Endothelial cell (in vitro differentiated cells): ENCODE measurements at regions not wholly inside any gene's neighbourhood (a gene's known extent, or its start where the extent isn't known, plus 50 kb on each side); places are given as distances from the start of the nearest gene placed in this dataset.

Experiments
- DNase-seq: peaks from one replicate; pipeline ENCODE4 v3.0.0; 2021; ENCODE audit warnings: low spot score
- H3K27ac Mint-ChIP-seq: one replicate; pipeline ENCODE4 v1.8.0; 2021; ENCODE audit warnings: mixed read lengths, inconsistent platforms; ENCODE audit not compliant: unreplicated experiment
- H3K27me3 Mint-ChIP-seq: one replicate; pipeline ENCODE4 v1.8.0; 2021; ENCODE audit warnings: mild to moderate bottlenecking, moderate library complexity, mixed read lengths, inconsistent platforms; ENCODE audit not compliant: unreplicated experiment
- H3K36me3 Mint-ChIP-seq: one replicate; pipeline ENCODE4 v1.8.0; 2021; ENCODE audit warnings: mild to moderate bottlenecking, low read depth, mixed read lengths, inconsistent platforms; ENCODE audit not compliant: unreplicated experiment
- H3K4me1 Mint-ChIP-seq: one replicate; pipeline ENCODE4 v1.8.0; 2021; ENCODE audit warnings: mild to moderate bottlenecking, mixed read lengths, inconsistent platforms; ENCODE audit not compliant: unreplicated experiment
- H3K4me3 Mint-ChIP-seq: one replicate; pipeline ENCODE4 v1.8.0; 2021; ENCODE audit warnings: mild to moderate bottlenecking, mixed read lengths, inconsistent platforms; ENCODE audit not compliant: unreplicated experiment
- H3K9me3 Mint-ChIP-seq: one replicate; pipeline ENCODE4 v1.8.0; 2021; ENCODE audit warnings: mixed read lengths, inconsistent platforms; ENCODE audit not compliant: unreplicated experiment
- CTCF ChIP-seq: fragments of 200-600 bp; sonication (generic); IDR thresholded peaks from one replicate; pipeline ENCODE4 v1.5.0; 2021; ENCODE audit warnings: antibody characterized with exemption; ENCODE audit not compliant: unreplicated experiment

- no peak for TF ChIP-seq CTCF
- Mint-ChIP-seq H3K4me1 (no peaks in the 10 kb centered on the region), H3K4me3 (no peak overlapping the region), H3K27ac (no peak overlapping the region), H3K27me3 (no peaks in the 10 kb centered on the region), H3K9me3 (no peaks in the 10 kb centered on the region), H3K36me3 (no peaks in the 10 kb centered on the region)
- DNase-seq = no peak
Measured at GRCh38 chr2:220705678-220706077, 866.4 kb downstream of the EPHA4 start.

- Mint-ChIP-seq H3K36me3 (no peaks in the 10 kb centered on the region), H3K9me3 (no peaks in the 10 kb centered on the region), H3K27ac (no peak overlapping the region), H3K27me3 (no peaks in the 10 kb centered on the region), H3K4me1 (no peaks in the 10 kb centered on the region), H3K4me3 (no peak overlapping the region)
- no peak for DNase-seq
- no peak for TF ChIP-seq CTCF
Measured at GRCh38 chr2:220707261-220707660, 864.8 kb downstream of the EPHA4 start.

- TF ChIP-seq CTCF = no peak
- H3K9me3 Mint-ChIP-seq = no peaks in the 10 kb centered on the region
- H3K4me1 Mint-ChIP-seq = no peaks in the 10 kb centered on the region
Measured at GRCh38 chr2:220708366-220708765, 863.7 kb downstream of the EPHA4 start.

GRCh38 chr2:220717283-220717682 is 854.8 kb downstream of the EPHA4 start:
- H3K27ac Mint-ChIP-seq = no peak overlapping the region
- H3K36me3 Mint-ChIP-seq = no peaks in the 10 kb centered on the region
- H3K4me1 Mint-ChIP-seq = no peaks in the 10 kb centered on the region
- no peak overlapping the region for H3K4me3 Mint-ChIP-seq
- no peaks in the 10 kb centered on the region for H3K27me3 Mint-ChIP-seq
- no peak for TF ChIP-seq CTCF
- no peaks in the 10 kb centered on the region for H3K9me3 Mint-ChIP-seq
- DNase-seq = no peak

More at GRCh38 chr2:220708366-220708765, 863.7 kb downstream of the EPHA4 start:
- no peaks in the 10 kb centered on the region for H3K36me3 Mint-ChIP-seq
- H3K27ac Mint-ChIP-seq = no peak overlapping the region
- H3K27me3 Mint-ChIP-seq = no peaks in the 10 kb centered on the region
- no peak overlapping the region for H3K4me3 Mint-ChIP-seq
- DNase-seq = no peak

GRCh38 chr2:220736778-220737177 is 835.3 kb downstream of the EPHA4 start:
- Mint-ChIP-seq H3K9me3 (no peaks in the 10 kb centered on the region), H3K4me3 (no peak overlapping the region), H3K4me1 (no peaks in the 10 kb centered on the region), H3K27ac (no peak overlapping the region), H3K36me3 (no peaks in the 10 kb centered on the region), H3K27me3 (no peaks in the 10 kb centered on the region)
- DNase-seq = no peak
- TF ChIP-seq CTCF = no peak
